CD4-positive, alpha-beta T cell treated with Interleukin-21 for 1 hour (primary cell): ENCODE measurements at regions not wholly inside any gene's neighbourhood (a gene's known extent, or its start where the extent isn't known, plus 50 kb on each side); places are given as distances from the start of the nearest gene placed in this dataset.

Experiments used
- DNase-seq: peaks from one replicate; pipeline ENCODE4 v3.0.0-alpha.2; 2020

DNA sequence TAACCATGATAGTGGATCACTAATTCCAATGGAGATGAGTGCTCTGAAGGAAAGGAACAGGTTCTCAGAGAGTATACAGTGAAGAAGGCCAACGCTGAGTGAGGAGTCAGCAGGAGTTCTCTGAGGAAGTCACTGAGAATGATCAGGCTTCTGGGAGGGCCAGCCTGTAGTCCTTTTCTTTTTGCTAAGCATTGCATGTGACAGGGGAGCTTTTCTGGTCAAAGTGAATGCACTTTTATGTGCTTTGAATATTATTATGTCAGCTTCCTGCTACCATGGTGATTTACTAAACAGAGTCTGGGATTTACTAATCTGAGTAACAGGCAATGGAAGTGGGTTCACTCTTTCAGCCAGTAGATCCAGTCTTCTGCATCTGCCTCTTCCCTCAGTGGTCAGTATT lies 81.1 kb upstream of the SERP2 start:
- no peak for DNase-seq

DNA sequence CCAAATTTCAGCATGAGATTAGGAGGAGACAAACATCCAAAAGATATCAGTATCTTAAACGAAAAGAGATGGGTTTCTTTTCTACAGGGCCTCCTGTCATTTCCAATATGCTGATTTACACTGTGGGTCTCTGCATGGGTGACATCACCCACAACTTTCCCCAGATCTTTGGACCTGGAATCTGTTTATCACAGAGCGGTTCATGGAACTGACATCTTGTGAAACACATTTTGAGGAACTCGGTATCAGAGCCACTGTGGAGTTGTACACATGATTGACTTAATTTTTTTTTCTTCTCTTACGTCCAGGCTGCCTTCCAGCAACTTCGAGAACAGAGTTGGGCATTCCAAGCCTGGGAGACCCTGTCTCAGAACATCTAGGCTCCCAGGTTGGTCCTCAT lies 80.2 kb upstream of the SERP2 start:
- no peak for DNase-seq

- no peak for DNase-seq
These were observed 79.5 kb upstream of the SERP2 start for GRCh38 chr13:44293908-44294735.

GRCh38 chr13:44294876-44295275 lies 78.7 kb upstream of the SERP2 start:
- no peak for DNase-seq

GRCh38 chr13:44296856-44297255 lies 76.8 kb upstream of the SERP2 start:
- no peak for DNase-seq

DNA sequence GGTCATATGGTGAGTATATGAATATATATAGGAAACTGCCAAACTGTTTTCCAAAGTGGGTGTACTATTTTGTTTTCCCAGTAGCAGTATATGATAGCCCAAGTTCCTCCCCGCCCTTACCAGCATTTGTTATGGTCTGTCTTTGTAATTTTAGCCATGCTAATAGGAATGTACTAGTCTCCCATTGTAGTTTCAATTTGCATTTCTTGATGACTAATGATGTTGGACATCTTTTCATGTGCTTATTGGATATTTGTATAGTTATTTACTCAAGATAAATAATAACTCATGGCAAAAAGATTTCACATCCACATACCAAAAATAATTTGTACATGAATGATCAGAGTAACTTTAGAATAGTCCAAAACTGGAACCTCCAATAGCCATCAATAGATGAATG lies 75.3 kb upstream of the SERP2 start:
- DNase-seq, result no peak

DNA sequence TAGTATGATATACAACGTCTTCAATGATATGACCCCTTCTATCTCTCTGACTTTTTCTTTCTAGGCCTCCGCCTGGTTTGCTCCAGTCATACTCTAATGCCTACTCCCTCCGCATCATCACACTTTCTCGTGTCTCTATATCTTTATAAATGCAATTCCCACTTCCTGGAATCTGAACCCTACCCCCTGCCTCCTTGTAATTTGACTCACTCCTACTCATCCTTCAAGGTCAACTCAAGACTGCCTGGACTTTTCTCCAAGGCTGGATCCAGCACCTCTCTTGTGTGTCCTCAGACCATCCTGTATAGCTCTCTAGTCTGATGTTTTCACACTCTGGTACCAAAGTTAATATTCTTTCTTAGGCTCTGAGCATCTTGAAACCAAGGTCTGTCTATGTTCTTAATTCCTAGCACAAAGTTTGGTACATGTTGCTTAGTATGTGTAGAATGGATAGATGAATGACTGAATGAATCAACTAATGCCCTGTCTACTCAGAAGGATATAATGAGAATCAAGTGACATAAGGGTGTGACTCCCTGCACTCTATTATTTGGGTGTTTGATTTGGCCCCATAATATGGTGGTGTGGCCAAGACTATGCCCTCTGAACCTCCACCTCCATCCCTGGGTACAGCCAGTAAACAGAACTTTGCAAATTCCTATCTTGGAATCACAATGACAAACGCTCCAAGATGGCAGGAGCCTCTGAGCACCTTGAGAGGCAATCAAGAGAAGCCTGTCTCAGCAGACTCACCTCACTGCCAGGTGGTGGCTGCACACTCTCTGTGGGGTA lies 74.3 kb upstream of the SERP2 start:
- DNase-seq, result no peak

GRCh38 chr13:44300895-44301638 lies 72.6 kb upstream of the SERP2 start:
- no peak for DNase-seq

DNA sequence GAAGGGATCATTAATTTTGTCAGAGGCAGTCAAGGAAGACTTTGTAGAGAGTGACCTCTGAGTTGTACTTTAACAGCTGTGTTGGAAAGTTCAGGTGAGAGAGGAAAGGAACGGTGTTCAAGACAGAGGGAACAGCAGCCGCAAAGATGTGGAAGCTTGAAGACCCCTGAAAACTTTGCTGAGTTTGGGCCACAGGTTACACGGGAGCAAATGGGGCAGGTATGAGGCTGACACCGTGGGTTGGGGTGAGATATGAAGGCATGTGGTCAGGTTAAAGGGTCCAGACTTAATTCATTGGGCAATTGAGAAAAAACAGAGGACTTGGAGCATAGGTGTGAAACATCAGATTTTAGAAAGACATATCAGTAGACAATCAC lies 72.0 kb upstream of the SERP2 start:
- no peak for DNase-seq

- no peak for DNase-seq
These were observed 71.4 kb upstream of the SERP2 start for GRCh38 chr13:44302233-44302632.

GRCh38 chr13:44302940-44303575 lies 70.6 kb upstream of the SERP2 start:
- no peak for DNase-seq

DNA sequence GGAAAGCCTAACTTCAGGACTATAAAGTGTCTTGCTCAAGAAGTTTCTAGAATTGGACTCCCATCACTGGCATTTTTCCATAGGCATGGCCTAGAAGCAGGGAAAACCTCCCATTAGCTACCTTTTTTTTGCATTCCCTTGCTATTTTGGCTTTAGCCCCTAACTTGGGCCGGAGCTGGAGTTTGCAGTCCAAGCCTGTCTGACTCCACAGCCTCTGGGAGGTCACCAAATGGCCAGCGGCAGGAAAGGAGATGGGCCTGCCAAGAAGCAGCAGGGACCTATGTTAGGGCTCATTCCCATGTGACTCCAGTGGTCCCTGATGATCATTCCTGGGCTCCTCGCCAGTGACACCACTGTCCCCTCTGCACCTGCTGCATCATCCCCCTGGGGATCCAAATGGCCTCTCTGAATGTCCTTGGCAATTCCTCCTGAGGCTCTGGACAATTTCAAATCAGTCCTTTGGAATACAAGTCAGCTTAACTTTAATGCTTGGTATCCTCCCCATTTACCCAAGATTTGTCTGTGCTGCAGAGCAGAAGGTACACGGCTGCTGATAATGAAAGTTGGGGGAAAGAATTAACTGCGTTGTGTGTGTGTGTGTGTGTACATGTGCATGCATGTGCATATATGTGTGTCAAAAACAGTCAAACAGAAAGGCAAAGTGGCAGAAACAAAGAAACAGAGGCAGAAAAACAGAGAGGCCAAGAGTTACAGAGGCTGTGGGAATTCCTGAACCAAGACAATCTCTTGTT lies 69.8 kb upstream of the SERP2 start:
- no peak for DNase-seq

DNA sequence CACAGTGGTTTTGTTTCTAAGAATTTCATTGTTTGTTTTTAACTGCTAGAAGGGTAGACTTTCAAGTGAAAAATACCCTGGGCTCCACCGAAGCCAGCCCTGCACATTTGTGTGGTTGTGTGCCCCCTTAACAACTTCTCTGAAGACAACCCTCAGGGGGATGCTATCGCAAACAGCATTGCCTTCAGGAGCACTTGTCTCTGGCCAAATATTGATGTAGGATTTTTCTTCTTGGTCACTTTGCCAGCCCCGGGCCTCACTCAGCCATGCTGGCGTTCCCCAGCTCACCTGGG lies 69.2 kb upstream of the SERP2 start:
- DNase-seq, result no peak

GRCh38 chr13:44305286-44305685 lies 68.3 kb upstream of the SERP2 start:
- DNase-seq, result no peak

- DNase-seq, result no peak
These were observed 67.7 kb upstream of the SERP2 start for GRCh38 chr13:44305917-44306370.

- no peak for DNase-seq
These were observed 67.0 kb upstream of the SERP2 start for GRCh38 chr13:44306371-44307192.

DNA sequence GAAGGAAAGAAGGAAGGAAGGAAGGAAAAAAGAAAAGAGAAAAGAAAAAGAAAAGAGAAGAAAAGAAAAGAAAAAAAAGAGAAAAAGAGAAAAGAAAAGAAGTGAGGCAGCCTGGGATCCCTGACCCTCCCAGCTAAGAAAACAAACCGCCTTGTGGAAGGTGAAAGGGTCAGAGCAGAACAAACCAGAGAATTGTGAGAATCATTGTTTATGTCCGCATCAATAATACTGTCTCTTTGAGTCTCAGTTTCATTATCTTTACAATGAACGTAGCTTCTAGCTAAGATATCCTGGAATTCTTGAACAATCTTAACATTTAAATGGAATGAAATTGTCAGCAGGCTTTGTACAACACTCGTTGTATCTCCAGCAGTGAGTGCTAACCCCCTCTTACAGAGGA lies 66.4 kb upstream of the SERP2 start:
- DNase-seq, result no peak

DNA sequence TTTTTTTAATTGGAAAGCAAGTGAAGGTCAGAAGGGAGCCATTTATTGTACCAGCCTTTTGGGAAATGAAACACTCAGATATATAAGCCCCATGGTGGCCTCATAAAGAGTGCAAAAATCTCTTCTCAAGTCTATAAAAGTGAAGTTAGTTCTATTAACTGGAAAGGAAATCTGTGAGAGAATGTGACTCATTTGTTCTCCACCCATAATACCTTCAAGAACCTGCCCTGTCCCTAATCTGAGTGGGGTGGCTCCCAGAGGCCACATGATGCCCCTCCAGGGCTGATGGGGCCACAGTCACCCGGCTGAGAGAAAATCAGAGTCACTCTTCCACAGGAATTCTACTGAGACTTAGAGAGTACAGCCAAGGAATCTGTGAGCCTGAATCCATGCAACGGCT lies 65.8 kb upstream of the SERP2 start:
- DNase-seq, result no peak

DNA sequence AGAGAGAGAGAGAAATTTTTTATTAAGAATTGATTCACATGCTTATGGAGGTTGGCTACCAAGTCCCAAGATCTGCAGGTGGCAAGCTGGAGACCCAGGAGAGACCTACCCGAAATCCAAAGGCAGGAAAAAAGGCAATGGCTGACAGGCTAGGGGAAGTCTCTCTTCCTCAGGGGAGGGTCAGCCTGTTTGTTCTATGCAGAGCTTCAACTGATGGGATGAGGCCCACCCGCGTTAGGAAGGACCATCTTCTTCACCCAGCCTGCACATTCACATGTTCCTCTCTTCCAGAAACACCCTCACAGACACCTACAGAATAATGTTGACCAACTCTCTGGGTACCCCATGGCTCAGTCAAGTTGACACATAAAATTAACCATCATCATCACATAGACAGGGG lies 65.3 kb upstream of the SERP2 start:
- no peak for DNase-seq

GRCh38 chr13:44309794-44310757 lies 63.5 kb upstream of the SERP2 start:
- DNase-seq, result no peak
